HEK293 (cell line): ENCODE measurements at regions not wholly inside any gene's neighbourhood (a gene's known extent, or its start where the extent isn't known, plus 50 kb on each side); places are given as distances from the start of the nearest gene placed in this dataset.

Experiments
- SALL2 ChIP-seq: fragments of 450-650 bp; formaldehyde crosslinking; IDR thresholded peaks from 2 replicates; pipeline ENCODE4 v1.5.0; 2017; ENCODE audit warnings: missing biosample characterization, mild to moderate bottlenecking, missing genetic modification characterization, borderline replicate concordance
- TCF7L2 ChIP-seq: IDR thresholded peaks from 2 replicates; pipeline ENCODE4 v1.6.1; 2011; ENCODE audit warnings: low read depth, mild to moderate bottlenecking, inconsistent platforms, low read length, moderate library complexity, borderline replicate concordance
- ZEB2 ChIP-seq: fragments of 450-650 bp; formaldehyde crosslinking; IDR thresholded peaks from 2 replicates; pipeline ENCODE4 v1.5.1; 2016; ENCODE audit warnings: missing biosample characterization, missing genetic modification characterization
- ZNF19 ChIP-seq: fragments of 450-650 bp; formaldehyde crosslinking; IDR thresholded peaks from 2 replicates; pipeline ENCODE4; 2016; ENCODE audit warnings: missing biosample characterization, missing genetic modification characterization, low read depth
- ZNF274 ChIP-seq, 2 experiments: fragments of 200-500 bp in 1 of 2; fragments of 450-650 bp in 1 of 2; sonication (Bioruptor generic) in 1 of 2; formaldehyde crosslinking in 1 of 2; IDR thresholded peaks; 2 replicates each; pipeline versions ENCODE4 v1.5.1 to v1.6.1; 2014 to 2016; ENCODE audit warnings: borderline replicate concordance in 1 of 2, inconsistent platforms in 1 of 2, low read length in 1 of 2, missing biosample characterization in 1 of 2, missing genetic modification characterization in 1 of 2
- ZNF37A ChIP-seq: fragments of 450-650 bp; IDR thresholded peaks from 2 replicates; pipeline ENCODE4 v1.5.1; 2018; ENCODE audit warnings: missing biosample characterization, missing genetic modification characterization
- TF ChIP-seq, protein P1 (sequence below): fragments of 450-650 bp; formaldehyde crosslinking; IDR thresholded peaks from 2 replicates; pipeline ENCODE4 v1.5.1; 2016; ENCODE audit warnings: missing biosample characterization, missing genetic modification characterization
- TF ChIP-seq, protein P2 (sequence below): fragments of 450-650 bp; formaldehyde crosslinking; IDR thresholded peaks from 2 replicates; pipeline ENCODE4 v1.5.1; 2016; ENCODE audit warnings: missing biosample characterization, missing genetic modification characterization
- TF ChIP-seq, protein P3 (sequence below): fragments of 450-650 bp; formaldehyde crosslinking; IDR thresholded peaks from 2 replicates; pipeline ENCODE4 v1.5.1; 2016; ENCODE audit warnings: missing biosample characterization, missing genetic modification characterization

- TF ChIP-seq, protein P1, sequence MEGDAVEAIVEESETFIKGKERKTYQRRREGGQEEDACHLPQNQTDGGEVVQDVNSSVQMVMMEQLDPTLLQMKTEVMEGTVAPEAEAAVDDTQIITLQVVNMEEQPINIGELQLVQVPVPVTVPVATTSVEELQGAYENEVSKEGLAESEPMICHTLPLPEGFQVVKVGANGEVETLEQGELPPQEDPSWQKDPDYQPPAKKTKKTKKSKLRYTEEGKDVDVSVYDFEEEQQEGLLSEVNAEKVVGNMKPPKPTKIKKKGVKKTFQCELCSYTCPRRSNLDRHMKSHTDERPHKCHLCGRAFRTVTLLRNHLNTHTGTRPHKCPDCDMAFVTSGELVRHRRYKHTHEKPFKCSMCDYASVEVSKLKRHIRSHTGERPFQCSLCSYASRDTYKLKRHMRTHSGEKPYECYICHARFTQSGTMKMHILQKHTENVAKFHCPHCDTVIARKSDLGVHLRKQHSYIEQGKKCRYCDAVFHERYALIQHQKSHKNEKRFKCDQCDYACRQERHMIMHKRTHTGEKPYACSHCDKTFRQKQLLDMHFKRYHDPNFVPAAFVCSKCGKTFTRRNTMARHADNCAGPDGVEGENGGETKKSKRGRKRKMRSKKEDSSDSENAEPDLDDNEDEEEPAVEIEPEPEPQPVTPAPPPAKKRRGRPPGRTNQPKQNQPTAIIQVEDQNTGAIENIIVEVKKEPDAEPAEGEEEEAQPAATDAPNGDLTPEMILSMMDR (tag by site-specific recombination): no peak
- TF ChIP-seq ZEB2 (tag by site-specific recombination) (no peak), SALL2 (tag by site-specific recombination) (no peak), ZNF274 (IDR thresholded peaks at IDR 0.05; ENCODE audit: low read length) (no peak), ZNF274 (tag by site-specific recombination; IDR thresholded peaks at IDR 0.05; ENCODE audit: borderline replicate concordance) (no peak), ZNF37A (no peak), ZNF19 (tag by site-specific recombination) (no peak), TCF7L2 (no peak)
- TF ChIP-seq, protein P2, sequence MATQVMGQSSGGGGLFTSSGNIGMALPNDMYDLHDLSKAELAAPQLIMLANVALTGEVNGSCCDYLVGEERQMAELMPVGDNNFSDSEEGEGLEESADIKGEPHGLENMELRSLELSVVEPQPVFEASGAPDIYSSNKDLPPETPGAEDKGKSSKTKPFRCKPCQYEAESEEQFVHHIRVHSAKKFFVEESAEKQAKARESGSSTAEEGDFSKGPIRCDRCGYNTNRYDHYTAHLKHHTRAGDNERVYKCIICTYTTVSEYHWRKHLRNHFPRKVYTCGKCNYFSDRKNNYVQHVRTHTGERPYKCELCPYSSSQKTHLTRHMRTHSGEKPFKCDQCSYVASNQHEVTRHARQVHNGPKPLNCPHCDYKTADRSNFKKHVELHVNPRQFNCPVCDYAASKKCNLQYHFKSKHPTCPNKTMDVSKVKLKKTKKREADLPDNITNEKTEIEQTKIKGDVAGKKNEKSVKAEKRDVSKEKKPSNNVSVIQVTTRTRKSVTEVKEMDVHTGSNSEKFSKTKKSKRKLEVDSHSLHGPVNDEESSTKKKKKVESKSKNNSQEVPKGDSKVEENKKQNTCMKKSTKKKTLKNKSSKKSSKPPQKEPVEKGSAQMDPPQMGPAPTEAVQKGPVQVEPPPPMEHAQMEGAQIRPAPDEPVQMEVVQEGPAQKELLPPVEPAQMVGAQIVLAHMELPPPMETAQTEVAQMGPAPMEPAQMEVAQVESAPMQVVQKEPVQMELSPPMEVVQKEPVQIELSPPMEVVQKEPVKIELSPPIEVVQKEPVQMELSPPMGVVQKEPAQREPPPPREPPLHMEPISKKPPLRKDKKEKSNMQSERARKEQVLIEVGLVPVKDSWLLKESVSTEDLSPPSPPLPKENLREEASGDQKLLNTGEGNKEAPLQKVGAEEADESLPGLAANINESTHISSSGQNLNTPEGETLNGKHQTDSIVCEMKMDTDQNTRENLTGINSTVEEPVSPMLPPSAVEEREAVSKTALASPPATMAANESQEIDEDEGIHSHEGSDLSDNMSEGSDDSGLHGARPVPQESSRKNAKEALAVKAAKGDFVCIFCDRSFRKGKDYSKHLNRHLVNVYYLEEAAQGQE (tag by site-specific recombination): no peak
- TF ChIP-seq, protein P3, sequence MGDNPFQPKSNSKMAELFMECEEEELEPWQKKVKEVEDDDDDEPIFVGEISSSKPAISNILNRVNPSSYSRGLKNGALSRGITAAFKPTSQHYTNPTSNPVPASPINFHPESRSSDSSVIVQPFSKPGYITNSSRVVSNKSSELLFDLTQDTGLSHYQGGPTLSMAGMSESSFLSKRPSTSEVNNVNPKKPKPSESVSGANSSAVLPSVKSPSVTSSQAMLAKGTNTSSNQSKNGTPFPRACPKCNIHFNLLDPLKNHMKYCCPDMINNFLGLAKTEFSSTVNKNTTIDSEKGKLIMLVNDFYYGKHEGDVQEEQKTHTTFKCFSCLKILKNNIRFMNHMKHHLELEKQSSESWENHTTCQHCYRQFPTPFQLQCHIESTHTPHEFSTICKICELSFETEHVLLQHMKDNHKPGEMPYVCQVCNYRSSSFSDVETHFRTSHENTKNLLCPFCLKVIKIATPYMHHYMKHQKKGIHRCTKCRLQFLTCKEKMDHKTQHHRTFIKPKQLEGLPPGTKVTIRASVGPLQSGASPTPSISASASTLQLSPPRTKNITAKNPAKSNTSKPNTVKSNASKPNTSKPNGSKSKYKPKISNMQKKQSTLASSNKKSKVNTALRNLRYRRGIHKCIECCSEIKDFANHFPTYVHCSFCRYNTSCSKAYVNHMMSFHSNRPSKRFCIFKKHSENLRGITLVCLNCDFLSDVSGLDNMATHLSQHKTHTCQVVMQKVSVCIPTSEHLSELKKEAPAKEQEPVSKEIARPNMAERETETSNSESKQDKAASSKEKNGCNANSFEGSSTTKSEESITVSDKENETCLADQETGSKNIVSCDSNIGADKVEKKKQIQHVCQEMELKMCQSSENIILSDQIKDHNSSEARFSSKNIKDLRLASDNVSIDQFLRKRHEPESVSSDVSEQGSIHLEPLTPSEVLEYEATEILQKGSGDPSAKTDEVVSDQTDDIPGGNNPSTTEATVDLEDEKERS (tag by site-specific recombination): no peak
Observed at GRCh38 chr5:135116160-135116561, 82.1 kb upstream of the PITX1 start.
